ENCODE measurements at regions not wholly inside any gene's neighbourhood (a gene's known extent, or its start where the extent isn't known, plus 50 kb on each side); places are given as distances from the start of the nearest gene placed in this dataset.

- Histone ChIP-seq H3K79me1 (ENCODE audit: low read depth, low read length) (no peaks in the 10 kb centered on the region), H2BK120ac (ENCODE audit: low read depth, low read length) (no peak overlapping the region), H3K27ac (replicated peaks; ENCODE audit: low read length) (no peak overlapping the region), H3K4me3 (ENCODE audit: low read length in 2 of 2) (no peak overlapping the region), H3K18ac (ENCODE audit: low read length) (no peak overlapping the region), H2AK5ac (ENCODE audit: low read depth, low read length) (no peak overlapping the region), H3K36me3 (replicated peaks in 1 of 2; ENCODE audit: control insufficient read depth in 2 of 2, insufficient read depth in 2 of 2, low read length in 2 of 2) (no peaks in the 10 kb centered on the region), H3K4ac (ENCODE audit: low read length) (no peak overlapping the region), H4K91ac (ENCODE audit: low read depth, low read length, poor library complexity) (no peak overlapping the region), H3K4me1 (ENCODE audit: control insufficient read depth in 2 of 2, insufficient read depth in 1 of 2, low read depth in 1 of 2, low read length in 2 of 2) (no peaks in the 10 kb centered on the region), H2AFZ (ENCODE audit: low read length) (no peak overlapping the region), H3K9ac (ENCODE audit: low read depth, low read length, poor library complexity) (no peak overlapping the region), H3K4me2 (ENCODE audit: insufficient read depth, low read length, poor library complexity, severe bottlenecking) (no peak overlapping the region), H3K9me3 (replicated peaks in 1 of 2; ENCODE audit: control insufficient read depth in 2 of 2, insufficient read depth in 1 of 2, low read depth in 1 of 2, low read length in 2 of 2) (no peaks in the 10 kb centered on the region), H2BK5ac (ENCODE audit: low read length) (no peak overlapping the region), H3K27me3 (ENCODE audit: control insufficient read depth in 3 of 3, insufficient read depth in 3 of 3, low read depth in 1 of 3, low read length in 3 of 3) (no peaks in the 10 kb centered on the region), H4K8ac (ENCODE audit: low read depth, low read length) (no peak overlapping the region), H3K23ac (ENCODE audit: low read depth, low read length, poor library complexity) (no peak overlapping the region), H3K14ac (ENCODE audit: low read length) (no peak overlapping the region), H2BK12ac (ENCODE audit: low read length) (no peak overlapping the region), H2BK15ac (ENCODE audit: low read length) (no peak overlapping the region)
- DNase-seq (ENCODE audit: low spot score): no peak
- WGBS, 2 donors (ENCODE audit: extremely low coverage in 2 of 2, insufficient read length in 2 of 2, insufficient replicate concordance in 1 of 2): no CpG with 5 or more reads among the region's 6 CpGs
Measured at GRCh38 chr13:37274569-37275497, 169.4 kb upstream of the CSNK1A1L start.

GRCh38 chr13:37273836-37274235, 168.4 kb upstream of the CSNK1A1L start:
- Histone ChIP-seq H3K18ac (ENCODE audit: low read length) (no peak overlapping the region), H4K91ac (ENCODE audit: low read depth, low read length, poor library complexity) (no peak overlapping the region), H2AK5ac (ENCODE audit: low read depth, low read length) (no peak overlapping the region), H3K36me3 (replicated peaks in 1 of 2; ENCODE audit: control insufficient read depth in 2 of 2, insufficient read depth in 2 of 2, low read length in 2 of 2) (no peaks in the 10 kb centered on the region), H3K27me3 (ENCODE audit: control insufficient read depth in 3 of 3, insufficient read depth in 3 of 3, low read depth in 1 of 3, low read length in 3 of 3) (no peaks in the 10 kb centered on the region), H3K23ac (ENCODE audit: low read depth, low read length, poor library complexity) (no peak overlapping the region), H2BK12ac (ENCODE audit: low read length) (no peak overlapping the region), H3K4me1 (ENCODE audit: control insufficient read depth in 2 of 2, insufficient read depth in 1 of 2, low read depth in 1 of 2, low read length in 2 of 2) (no peaks in the 10 kb centered on the region), H3K4me2 (ENCODE audit: insufficient read depth, low read length, poor library complexity, severe bottlenecking) (no peak overlapping the region), H2BK120ac (ENCODE audit: low read depth, low read length) (no peak overlapping the region), H2BK15ac (ENCODE audit: low read length) (no peak overlapping the region), H3K9me3 (replicated peaks in 1 of 2; ENCODE audit: control insufficient read depth in 2 of 2, insufficient read depth in 1 of 2, low read depth in 1 of 2, low read length in 2 of 2) (no peaks in the 10 kb centered on the region), H2BK5ac (ENCODE audit: low read length) (no peak overlapping the region), H4K8ac (ENCODE audit: low read depth, low read length) (no peak overlapping the region), H3K27ac (replicated peaks; ENCODE audit: low read length) (no peak overlapping the region), H3K9ac (ENCODE audit: low read depth, low read length, poor library complexity) (no peak overlapping the region), H3K79me1 (ENCODE audit: low read depth, low read length) (no peaks in the 10 kb centered on the region), H2AFZ (ENCODE audit: low read length) (no peak overlapping the region), H3K4me3 (ENCODE audit: low read length in 2 of 2) (no peak overlapping the region), H3K4ac (ENCODE audit: low read length) (no peak overlapping the region), H3K14ac (ENCODE audit: low read length) (no peak overlapping the region)
- WGBS, 2 donors (ENCODE audit: extremely low coverage in 2 of 2, insufficient read length in 2 of 2, insufficient replicate concordance in 1 of 2): no CpG with 5 or more reads among the region's 1 CpG
- no peak for DNase-seq (ENCODE audit: low spot score)

- H3K9me3 ChIP-seq (replicated peaks in 1 of 2; ENCODE audit: control insufficient read depth in 2 of 2, insufficient read depth in 1 of 2, low read depth in 1 of 2, low read length in 2 of 2): no peaks in the 10 kb centered on the region
- H2BK120ac ChIP-seq (ENCODE audit: low read depth, low read length): no peak overlapping the region
- no peak overlapping the region for H2BK5ac ChIP-seq (ENCODE audit: low read length)
- H3K36me3 ChIP-seq (replicated peaks in 1 of 2; ENCODE audit: control insufficient read depth in 2 of 2, insufficient read depth in 2 of 2, low read length in 2 of 2): no peaks in the 10 kb centered on the region
- no peak for DNase-seq (ENCODE audit: low spot score)
- no peak overlapping the region for H3K4ac ChIP-seq (ENCODE audit: low read length)
- H3K4me2 ChIP-seq (ENCODE audit: insufficient read depth, low read length, poor library complexity, severe bottlenecking): no peak overlapping the region
- no peaks in the 10 kb centered on the region for H3K4me1 ChIP-seq (ENCODE audit: control insufficient read depth in 2 of 2, insufficient read depth in 1 of 2, low read depth in 1 of 2, low read length in 2 of 2)
- no peak overlapping the region for H4K91ac ChIP-seq (ENCODE audit: low read depth, low read length, poor library complexity)
- H2BK12ac ChIP-seq (ENCODE audit: low read length): no peak overlapping the region
- no peaks in the 10 kb centered on the region for H3K79me1 ChIP-seq (ENCODE audit: low read depth, low read length)
- H4K8ac ChIP-seq (ENCODE audit: low read depth, low read length): no peak overlapping the region
- no peak overlapping the region for H3K23ac ChIP-seq (ENCODE audit: low read depth, low read length, poor library complexity)
- H3K27me3 ChIP-seq (ENCODE audit: control insufficient read depth in 3 of 3, insufficient read depth in 3 of 3, low read depth in 1 of 3, low read length in 3 of 3): no peaks in the 10 kb centered on the region
- no peak overlapping the region for H3K27ac ChIP-seq (replicated peaks; ENCODE audit: low read length)
- no peak overlapping the region for H2AFZ ChIP-seq (ENCODE audit: low read length)
- H2AK5ac ChIP-seq (ENCODE audit: low read depth, low read length): no peak overlapping the region
- no peak overlapping the region for H3K9ac ChIP-seq (ENCODE audit: low read depth, low read length, poor library complexity)
- no peak overlapping the region for H3K14ac ChIP-seq (ENCODE audit: low read length)
- H2BK15ac ChIP-seq (ENCODE audit: low read length): no peak overlapping the region
- H3K18ac ChIP-seq (ENCODE audit: low read length): no peak overlapping the region
- WGBS, 2 donors (ENCODE audit: extremely low coverage in 2 of 2, insufficient read length in 2 of 2, insufficient replicate concordance in 1 of 2): no CpG with 5 or more reads among the region's 5 CpGs
- no peak overlapping the region for H3K4me3 ChIP-seq (ENCODE audit: low read length in 2 of 2)
Measured at GRCh38 chr13:37270226-37271001, 164.9 kb upstream of the CSNK1A1L start.

GRCh38 chr13:37263871-37264270, 158.4 kb upstream of the CSNK1A1L start:
- Histone ChIP-seq H2AK5ac (ENCODE audit: low read depth, low read length) (no peak overlapping the region), H3K23ac (ENCODE audit: low read depth, low read length, poor library complexity) (no peak overlapping the region), H3K4ac (ENCODE audit: low read length) (no peak overlapping the region), H3K4me3 (ENCODE audit: low read length in 2 of 2) (no peak overlapping the region), H2BK120ac (ENCODE audit: low read depth, low read length) (no peak overlapping the region), H3K4me1 (ENCODE audit: control insufficient read depth in 2 of 2, insufficient read depth in 1 of 2, low read depth in 1 of 2, low read length in 2 of 2) (peaks cover 0 to 3% of the 10 kb centered on the region in 2 donors), H3K36me3 (replicated peaks in 1 of 2; ENCODE audit: control insufficient read depth in 2 of 2, insufficient read depth in 2 of 2, low read length in 2 of 2) (no peaks in the 10 kb centered on the region), H2BK5ac (ENCODE audit: low read length) (no peak overlapping the region), H2BK12ac (ENCODE audit: low read length) (no peak overlapping the region), H2AFZ (ENCODE audit: low read length) (no peak overlapping the region), H4K8ac (ENCODE audit: low read depth, low read length) (no peak overlapping the region), H3K27me3 (ENCODE audit: control insufficient read depth in 3 of 3, insufficient read depth in 3 of 3, low read depth in 1 of 3, low read length in 3 of 3) (no peaks in the 10 kb centered on the region), H4K91ac (ENCODE audit: low read depth, low read length, poor library complexity) (no peak overlapping the region), H3K27ac (replicated peaks; ENCODE audit: low read length) (no peak overlapping the region), H2BK15ac (ENCODE audit: low read length) (no peak overlapping the region), H3K4me2 (ENCODE audit: insufficient read depth, low read length, poor library complexity, severe bottlenecking) (no peak overlapping the region), H3K9me3 (replicated peaks in 1 of 2; ENCODE audit: control insufficient read depth in 2 of 2, insufficient read depth in 1 of 2, low read depth in 1 of 2, low read length in 2 of 2) (no peaks in the 10 kb centered on the region), H3K14ac (ENCODE audit: low read length) (no peak overlapping the region), H3K79me1 (ENCODE audit: low read depth, low read length) (no peaks in the 10 kb centered on the region), H3K9ac (ENCODE audit: low read depth, low read length, poor library complexity) (no peak overlapping the region), H3K18ac (ENCODE audit: low read length) (no peak overlapping the region)
- no peak for DNase-seq (ENCODE audit: low spot score)
- WGBS, 2 donors (ENCODE audit: extremely low coverage in 2 of 2, insufficient read length in 2 of 2, insufficient replicate concordance in 1 of 2): no CpG with 5 or more reads among the region's 2 CpGs
